RWPE2 (cell line): ENCODE measurements at regions not wholly inside any gene's neighbourhood (a gene's known extent, or its start where the extent isn't known, plus 50 kb on each side); places are given as distances from the start of the nearest gene placed in this dataset.

Experiments
- ATAC-seq: fragments of 200-7000 bp; cut with Tn5 transposase; 3 replicates; pipeline ENCODE4 v1.9.1; 2021; ENCODE audit warnings: low read depth
- DNase-seq: peaks from one replicate; pipeline ENCODE4 v3.0.0-alpha.2; 2020; ENCODE audit warnings: low spot score
- H3K27ac ChIP-seq: fragments of 450-650 bp; 2 replicates; pipeline ENCODE4 v1.5.1; 2017; ENCODE audit warnings: mild to moderate bottlenecking; ENCODE audit not compliant: poor library complexity, severe bottlenecking
- H3K27me3 ChIP-seq: fragments of 250-450 bp; sonication (Bioruptor Pico); 2 replicates; pipeline ENCODE4 v1.5.1; 2021; ENCODE audit warnings: mild to moderate bottlenecking, moderate library complexity; ENCODE audit not compliant: insufficient read depth, poor library complexity, severe bottlenecking
- H3K36me3 ChIP-seq: fragments of 250-450 bp; sonication (Bioruptor Pico); 2 replicates; pipeline ENCODE4 v1.5.1; 2020; ENCODE audit warnings: low read depth, mild to moderate bottlenecking, moderate library complexity
- H3K4me1 ChIP-seq: fragments of 250-450 bp; sonication (Bioruptor Pico); 2 replicates; pipeline ENCODE4 v1.5.1; 2021; ENCODE audit warnings: mild to moderate bottlenecking, moderate library complexity; ENCODE audit not compliant: insufficient read depth, poor library complexity, severe bottlenecking
- H3K4me3 ChIP-seq: fragments of 250-450 bp; sonication (Bioruptor Pico); 2 replicates; pipeline ENCODE4 v1.5.1; 2021; ENCODE audit warnings: mild to moderate bottlenecking, moderate library complexity; ENCODE audit not compliant: severe bottlenecking
- H3K9me3 ChIP-seq: fragments of 250-450 bp; sonication (Bioruptor Pico); 2 replicates; pipeline ENCODE4 v1.5.1; 2021; ENCODE audit warnings: mild to moderate bottlenecking, moderate library complexity; ENCODE audit not compliant: severe bottlenecking
- CTCF ChIP-seq: fragments of 450-650 bp; IDR thresholded peaks from one replicate; pipeline ENCODE4 v1.5.1; 2017; ENCODE audit warnings: mild to moderate bottlenecking, moderate library complexity; ENCODE audit not compliant: poor library complexity, severe bottlenecking

- H3K36me3 ChIP-seq, result no peaks in the 10 kb centered on the region
- TF ChIP-seq CTCF, result no peak
- H3K27ac ChIP-seq, result no peak overlapping the region
- no peaks in the 10 kb centered on the region for H3K4me1 ChIP-seq
- H3K27me3 ChIP-seq, result no peaks in the 10 kb centered on the region
- H3K4me3 ChIP-seq, result no peak overlapping the region
- DNase-seq, result no peak
- ATAC-seq, result no peak
- H3K9me3 ChIP-seq, result no peaks in the 10 kb centered on the region
These were observed 256.5 kb downstream of the HACE1 start for GRCh38 chr6:104603108-104603745.

- DNase-seq, result no peak
- no peak for TF ChIP-seq CTCF
- no peaks in the 10 kb centered on the region for H3K27me3 ChIP-seq
- no peaks in the 10 kb centered on the region for H3K4me1 ChIP-seq
- H3K4me3 ChIP-seq, result no peak overlapping the region
- ATAC-seq, result no peak
- no peaks in the 10 kb centered on the region for H3K9me3 ChIP-seq
- no peak overlapping the region for H3K27ac ChIP-seq
- H3K36me3 ChIP-seq, result no peaks in the 10 kb centered on the region
These were observed 258.0 kb downstream of the HACE1 start for GRCh38 chr6:104601721-104602120.

- no peak for TF ChIP-seq CTCF
- DNase-seq, result no peak
- Histone ChIP-seq H3K9me3 (no peaks in the 10 kb centered on the region), H3K4me3 (no peak overlapping the region), H3K36me3 (no peaks in the 10 kb centered on the region), H3K27ac (no peak overlapping the region), H3K4me1 (no peaks in the 10 kb centered on the region), H3K27me3 (no peaks in the 10 kb centered on the region)
- ATAC-seq, result no peak
These were observed 258.5 kb downstream of the HACE1 start for GRCh38 chr6:104601131-104601651.

GRCh38 chr6:104600639-104600931 is 259.1 kb downstream of the HACE1 start:
- Histone ChIP-seq H3K4me1 (no peaks in the 10 kb centered on the region), H3K9me3 (no peaks in the 10 kb centered on the region), H3K27ac (no peak overlapping the region), H3K27me3 (no peaks in the 10 kb centered on the region), H3K4me3 (no peak overlapping the region), H3K36me3 (no peaks in the 10 kb centered on the region)
- DNase-seq (no peak), ATAC-seq (no peak)
- no peak for TF ChIP-seq CTCF

GRCh38 chr6:104599821-104600638 is 259.7 kb downstream of the HACE1 start:
- Histone ChIP-seq H3K27ac (no peak overlapping the region), H3K4me3 (no peak overlapping the region), H3K27me3 (no peaks in the 10 kb centered on the region), H3K4me1 (no peaks in the 10 kb centered on the region), H3K36me3 (no peaks in the 10 kb centered on the region), H3K9me3 (no peaks in the 10 kb centered on the region)
- ATAC-seq (no peak), DNase-seq (no peak)
- TF ChIP-seq CTCF, result no peak
